Vagina (tissue), 2 donors: ENCODE measurements at regions not wholly inside any gene's neighbourhood (a gene's known extent, or its start where the extent isn't known, plus 50 kb on each side); places are given as distances from the start of the nearest gene placed in this dataset.

ENCODE experiments used
- DNase-seq, 2 donors: peaks; one replicate each; pipeline ENCODE4 v3.0.0-alpha.2; 2017; ENCODE audit errors: extremely low spot score in 2 of 2
- H3K27ac ChIP-seq: fragments of 200-600 bp; sonication (generic); one replicate; pipeline ENCODE4 v1.5.1; 2019
- H3K27me3 ChIP-seq: fragments of 200-600 bp; sonication (generic); one replicate; pipeline ENCODE4 v1.5.1; 2019
- H3K36me3 ChIP-seq, 2 donors: fragments of 200-600 bp; sonication (generic); one replicate each; pipeline ENCODE4 v1.5.1; 2017 to 2019
- H3K4me1 ChIP-seq: fragments of 200-600 bp; sonication (generic); one replicate; pipeline ENCODE4 v1.5.1; 2019
- H3K4me3 ChIP-seq, 2 donors: fragments of 200-600 bp; sonication (generic); 1 replicate in 1 of 2; 2 replicates in 1 of 2; pipeline ENCODE4 v1.5.1; 2016 to 2019
- H3K9me3 ChIP-seq: fragments of 200-600 bp; sonication (generic); one replicate; pipeline ENCODE4 v1.5.1; 2019
- POLR2A ChIP-seq, 2 donors: fragments of 450-650 bp; IDR thresholded peaks; one replicate each; pipeline ENCODE4 v1.6.1; 2017; ENCODE audit warnings: antibody characterized with exemption in 2 of 2, mild to moderate bottlenecking in 2 of 2, moderate library complexity in 2 of 2
- POLR2AphosphoS5 ChIP-seq, 2 donors: sonication (generic); formaldehyde crosslinking; IDR thresholded peaks; one replicate each; pipeline ENCODE4 v1.9.0; 2017; ENCODE audit warnings: antibody characterized with exemption in 2 of 2, mild to moderate bottlenecking in 2 of 2, low read depth in 1 of 2; ENCODE audit not compliant: insufficient read depth in 1 of 2
- intact Hi-C: fragments of 100-400 bp; cut with DNase I; formaldehyde crosslinking; loops from one replicate; pipeline ENCODE4 v1.15.1; 2023
- TF ChIP-seq, protein P1 (sequence below), 3 experiments: fragments of 450-650 bp in 2 of 3; fragments of 200-600 bp in 1 of 3; sonication (generic) in 1 of 3; IDR thresholded peaks; one replicate each; pipeline ENCODE4 v1.5.1; 2017 to 2019; ENCODE audit warnings: antibody characterized with exemption in 3 of 3, mild to moderate bottlenecking in 2 of 3, moderate library complexity in 2 of 3

GRCh38 chr15:47870956-47871625 lies 153.8 kb downstream of the SEMA6D start:
- Histone ChIP-seq H3K4me1 (peaks cover 12% of the 10 kb centered on the region), H3K36me3 (no peaks in the 10 kb centered on the region), H3K9me3 (no peaks in the 10 kb centered on the region), H3K27me3 (no peaks in the 10 kb centered on the region), H3K27ac (no peak overlapping the region), H3K4me3 (no peak overlapping the region)
- TF ChIP-seq POLR2AphosphoS5 (IDR thresholded peaks at IDR 0.05; ENCODE audit: insufficient read depth in 1 of 2, low read depth in 1 of 2) (no peak), POLR2A (IDR thresholded peaks at IDR 0.05) (no peak)
- TF ChIP-seq, protein P1, sequence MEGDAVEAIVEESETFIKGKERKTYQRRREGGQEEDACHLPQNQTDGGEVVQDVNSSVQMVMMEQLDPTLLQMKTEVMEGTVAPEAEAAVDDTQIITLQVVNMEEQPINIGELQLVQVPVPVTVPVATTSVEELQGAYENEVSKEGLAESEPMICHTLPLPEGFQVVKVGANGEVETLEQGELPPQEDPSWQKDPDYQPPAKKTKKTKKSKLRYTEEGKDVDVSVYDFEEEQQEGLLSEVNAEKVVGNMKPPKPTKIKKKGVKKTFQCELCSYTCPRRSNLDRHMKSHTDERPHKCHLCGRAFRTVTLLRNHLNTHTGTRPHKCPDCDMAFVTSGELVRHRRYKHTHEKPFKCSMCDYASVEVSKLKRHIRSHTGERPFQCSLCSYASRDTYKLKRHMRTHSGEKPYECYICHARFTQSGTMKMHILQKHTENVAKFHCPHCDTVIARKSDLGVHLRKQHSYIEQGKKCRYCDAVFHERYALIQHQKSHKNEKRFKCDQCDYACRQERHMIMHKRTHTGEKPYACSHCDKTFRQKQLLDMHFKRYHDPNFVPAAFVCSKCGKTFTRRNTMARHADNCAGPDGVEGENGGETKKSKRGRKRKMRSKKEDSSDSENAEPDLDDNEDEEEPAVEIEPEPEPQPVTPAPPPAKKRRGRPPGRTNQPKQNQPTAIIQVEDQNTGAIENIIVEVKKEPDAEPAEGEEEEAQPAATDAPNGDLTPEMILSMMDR (IDR thresholded peaks at IDR 0.05): no peak
- intact Hi-C loops: no loop called here
- no peak for DNase-seq

DNA sequence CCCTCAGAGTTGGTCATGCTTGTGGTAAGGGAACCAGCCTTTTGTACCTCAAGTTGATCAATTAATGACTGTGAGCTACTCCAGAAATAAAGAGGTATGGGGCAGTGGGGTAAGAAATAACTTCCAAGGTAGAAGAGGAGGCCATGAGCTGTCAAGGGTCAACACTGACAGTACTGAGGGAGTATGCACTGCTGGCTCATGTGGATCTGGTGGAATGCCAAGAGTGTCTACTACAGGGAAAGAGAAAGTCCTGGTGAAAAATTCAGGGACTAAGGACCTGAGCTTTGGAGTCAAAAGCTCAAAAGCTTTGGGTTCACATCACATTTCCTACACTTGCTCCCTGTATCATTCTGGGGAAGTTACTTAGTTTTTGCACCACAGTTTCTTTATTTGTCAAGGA lies 154.9 kb downstream of the SEMA6D start:
- intact Hi-C loops: no loop called here
- no peaks in the 10 kb centered on the region for H3K9me3 ChIP-seq
- TF ChIP-seq, protein P1 (IDR thresholded peaks at IDR 0.05): no peak
- no peak for TF ChIP-seq POLR2AphosphoS5 (IDR thresholded peaks at IDR 0.05; ENCODE audit: insufficient read depth in 1 of 2, low read depth in 1 of 2)
- TF ChIP-seq POLR2A (IDR thresholded peaks at IDR 0.05): no peak
- no peak overlapping the region for H3K27ac ChIP-seq
- peaks cover 12% of the 10 kb centered on the region for H3K4me1 ChIP-seq
- H3K4me3 ChIP-seq: no peak overlapping the region
- DNase-seq: no peak
- no peaks in the 10 kb centered on the region for H3K27me3 ChIP-seq
- H3K36me3 ChIP-seq: no peaks in the 10 kb centered on the region

- no peak overlapping the region for H3K4me3 ChIP-seq
- H3K36me3 ChIP-seq: no peaks in the 10 kb centered on the region
- no peak overlapping the region for H3K27ac ChIP-seq
- TF ChIP-seq, protein P1 (IDR thresholded peaks at IDR 0.05): no peak
- TF ChIP-seq POLR2AphosphoS5 (IDR thresholded peaks at IDR 0.05; ENCODE audit: insufficient read depth in 1 of 2, low read depth in 1 of 2): no peak
- TF ChIP-seq POLR2A (IDR thresholded peaks at IDR 0.05): no peak
- H3K27me3 ChIP-seq: no peaks in the 10 kb centered on the region
- peaks cover 12% of the 10 kb centered on the region for H3K4me1 ChIP-seq
- no peaks in the 10 kb centered on the region for H3K9me3 ChIP-seq
- no peak for DNase-seq
- intact Hi-C loops: no loop called here
These were observed 155.6 kb downstream of the SEMA6D start for GRCh38 chr15:47872869-47873432.

GRCh38 chr15:47876986-47877385 lies 159.7 kb downstream of the SEMA6D start:
- TF ChIP-seq POLR2AphosphoS5 (IDR thresholded peaks at IDR 0.05; ENCODE audit: insufficient read depth in 1 of 2, low read depth in 1 of 2) (no peak), POLR2A (IDR thresholded peaks at IDR 0.05) (no peak)
- TF ChIP-seq, protein P1 (IDR thresholded peaks at IDR 0.05): no peak
- Histone ChIP-seq H3K9me3 (no peaks in the 10 kb centered on the region), H3K36me3 (no peaks in the 10 kb centered on the region), H3K4me3 (no peak overlapping the region), H3K27ac (no peak overlapping the region), H3K27me3 (no peaks in the 10 kb centered on the region), H3K4me1 (no peaks in the 10 kb centered on the region)
- intact Hi-C loops: no loop called here
- no peak for DNase-seq

DNA sequence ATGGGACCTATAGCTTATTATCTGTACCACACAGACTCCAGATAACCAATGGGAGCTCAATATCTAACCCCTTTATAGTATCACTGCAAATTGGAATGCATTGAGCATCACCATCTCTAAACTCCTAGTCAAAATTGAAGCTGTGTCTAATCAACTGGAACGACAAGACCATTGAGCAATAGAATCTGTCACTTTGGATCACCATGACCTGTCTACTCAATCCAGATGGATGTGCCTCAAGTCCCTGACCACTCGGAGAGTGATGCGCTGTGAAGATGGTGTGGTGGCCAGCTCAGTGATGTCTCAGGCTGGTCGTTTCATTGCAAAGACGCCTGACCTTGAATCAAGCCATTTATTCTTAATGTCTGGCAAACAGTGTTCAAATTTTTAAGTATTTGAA lies 160.5 kb downstream of the SEMA6D start:
- Histone ChIP-seq H3K4me3 (no peak overlapping the region), H3K27me3 (no peaks in the 10 kb centered on the region), H3K9me3 (no peaks in the 10 kb centered on the region), H3K4me1 (no peaks in the 10 kb centered on the region), H3K27ac (no peak overlapping the region), H3K36me3 (no peaks in the 10 kb centered on the region)
- DNase-seq: no peak
- intact Hi-C loops: no loop called here
- no peak for TF ChIP-seq POLR2AphosphoS5 (IDR thresholded peaks at IDR 0.05; ENCODE audit: insufficient read depth in 1 of 2, low read depth in 1 of 2)
- no peak for TF ChIP-seq POLR2A (IDR thresholded peaks at IDR 0.05)
- TF ChIP-seq, protein P1 (IDR thresholded peaks at IDR 0.05): no peak
